Right forelimb (tissue), 1 donor: ENCODE measurements at regions not wholly inside any gene's neighbourhood (a gene's known extent, or its start where the extent isn't known, plus 50 kb on each side); places are given as distances from the start of the nearest gene placed in this dataset.
"Not testable (repeated sequence)": the region's sequence is repeated elsewhere in the genome, so short reads cannot be mapped to it uniquely, and the experiment has no call there.

ENCODE experiments used
- DNase-seq: peaks from one replicate; pipeline ENCODE4 v3.0.0-alpha.2; 2018

DNA sequence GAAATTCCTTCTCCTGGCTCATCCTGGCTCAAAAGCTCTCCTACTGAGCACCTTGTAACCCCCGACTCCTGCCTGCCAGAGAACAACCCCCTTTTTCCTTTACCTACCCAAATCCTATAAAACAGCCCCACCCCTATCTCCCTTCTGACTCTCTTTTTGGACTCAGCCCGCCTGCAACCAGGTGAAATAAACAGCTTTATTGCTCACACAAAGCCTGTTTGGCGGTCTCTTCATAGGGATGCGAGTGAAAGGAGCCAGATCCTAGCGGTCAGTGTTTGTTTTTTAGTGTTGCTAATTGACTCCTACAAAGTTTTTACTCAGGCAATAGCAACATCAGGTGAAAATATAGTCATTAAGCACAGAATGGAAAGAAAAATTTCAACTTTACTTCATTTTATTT is 592.3 kb upstream of the AADAT start:
- DNase-seq: not testable (repeated sequence)

GRCh38 chr4:170675568-170676262 is 586.0 kb upstream of the AADAT start:
- no peak for DNase-seq

DNA sequence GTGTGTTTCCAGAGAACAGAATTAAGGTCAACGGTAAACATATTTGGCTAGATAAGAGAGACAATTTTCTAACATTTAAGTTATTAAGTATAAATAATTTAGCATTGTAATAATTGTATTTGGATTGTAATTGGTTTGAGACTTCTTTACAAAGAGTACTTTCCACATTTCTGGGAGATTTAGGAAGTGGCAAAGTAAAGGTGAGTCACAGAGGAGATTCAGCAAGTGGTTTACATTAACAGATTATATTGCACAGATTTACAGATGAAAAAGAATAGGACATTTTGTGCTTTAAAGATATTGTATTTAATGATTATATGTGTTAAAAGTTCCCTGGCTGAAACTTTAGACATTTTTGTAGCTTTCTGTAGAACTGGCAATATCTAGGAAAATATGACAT is 584.4 kb upstream of the AADAT start:
- no peak for DNase-seq

- DNase-seq: no peak
Measured at GRCh38 chr4:170672381-170672965, 582.7 kb upstream of the AADAT start.

- no peak for DNase-seq
Measured at GRCh38 chr4:170671171-170671570, 581.4 kb upstream of the AADAT start.

GRCh38 chr4:170667814-170668213 is 578.1 kb upstream of the AADAT start:
- no peak for DNase-seq

GRCh38 chr4:170666909-170667308 is 577.2 kb upstream of the AADAT start:
- DNase-seq: no peak

GRCh38 chr4:170662250-170662649 is 572.5 kb upstream of the AADAT start:
- DNase-seq: no peak

DNA sequence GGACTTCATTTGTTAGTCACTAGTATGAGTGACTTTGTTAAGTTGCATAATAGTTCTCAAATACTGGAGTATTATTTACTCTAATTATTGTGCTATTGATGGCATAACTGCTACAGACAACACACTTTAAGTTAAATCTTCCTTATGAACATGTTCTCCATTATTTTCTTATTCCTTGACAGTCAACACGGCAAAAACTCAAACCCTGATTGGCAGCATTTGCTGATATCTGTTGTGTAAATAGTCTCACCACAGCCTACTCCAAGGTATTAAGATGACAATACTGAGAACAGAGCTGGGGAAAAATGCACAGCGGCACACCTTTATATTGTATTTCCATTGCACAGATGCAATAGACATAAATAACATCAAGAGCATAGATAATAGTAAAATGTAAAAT is 568.0 kb upstream of the AADAT start:
- no peak for DNase-seq

DNA sequence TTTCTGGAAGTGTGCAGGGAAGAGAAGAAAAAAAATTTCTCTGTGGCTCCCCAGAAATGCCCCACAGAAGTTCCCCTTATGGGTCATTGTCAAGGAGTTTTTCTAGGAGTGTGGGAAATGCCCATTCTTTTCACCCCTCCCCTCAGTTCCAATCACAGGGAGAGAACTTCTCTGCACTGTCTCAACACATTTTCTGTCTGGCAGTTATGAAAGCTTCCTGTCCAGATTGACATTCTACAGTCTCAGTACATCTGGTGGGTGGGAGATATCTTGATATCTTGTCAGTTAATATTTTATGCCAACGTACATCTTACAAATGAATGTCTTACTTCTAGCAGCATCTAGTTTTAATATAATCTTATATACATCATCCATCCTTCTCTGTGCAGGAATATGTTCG is 566.8 kb upstream of the AADAT start:
- DNase-seq: no peak

- no peak for DNase-seq
Measured at GRCh38 chr4:170652571-170652970, 562.8 kb upstream of the AADAT start.

DNA sequence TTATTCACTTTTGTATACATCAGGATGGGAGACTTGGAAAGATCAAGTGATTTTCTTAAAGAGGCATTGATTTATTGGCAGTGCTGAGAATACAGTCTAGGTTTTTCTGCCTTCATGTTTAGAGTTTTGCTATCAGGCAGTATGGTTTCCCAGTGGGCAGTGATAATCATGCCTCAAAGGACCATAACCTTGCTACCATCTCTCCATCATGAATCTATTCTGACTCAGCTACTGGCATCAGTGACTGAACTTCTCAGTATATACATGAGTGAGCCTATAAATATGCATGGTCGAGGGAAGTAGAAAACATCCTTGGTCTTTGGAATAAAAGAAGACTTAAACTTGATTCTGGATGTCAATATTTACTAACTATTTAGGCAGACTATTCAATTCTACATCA is 562.0 kb upstream of the AADAT start:
- no peak for DNase-seq

DNA sequence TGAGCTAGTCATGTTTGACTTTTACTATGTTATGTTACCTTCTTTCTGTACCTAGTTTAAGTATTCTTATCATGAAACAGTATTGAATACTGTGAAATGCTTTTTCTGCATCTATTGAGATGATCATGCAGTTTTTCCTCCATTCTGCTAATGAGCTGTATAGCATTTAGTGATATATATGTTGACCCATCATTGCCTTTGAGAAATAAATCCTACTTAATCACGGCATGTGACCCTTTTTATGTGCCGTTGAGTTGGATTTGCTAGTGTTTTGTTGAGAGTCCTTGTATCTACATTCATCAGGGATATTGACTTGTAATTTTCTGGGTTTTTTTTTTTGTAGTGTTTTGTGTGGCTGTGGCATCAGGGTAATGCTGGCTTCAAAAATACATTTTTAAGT is 537.7 kb upstream of the AADAT start:
- DNase-seq: no peak

GRCh38 chr4:170623899-170624298 is 534.1 kb upstream of the AADAT start:
- no peak for DNase-seq

DNA sequence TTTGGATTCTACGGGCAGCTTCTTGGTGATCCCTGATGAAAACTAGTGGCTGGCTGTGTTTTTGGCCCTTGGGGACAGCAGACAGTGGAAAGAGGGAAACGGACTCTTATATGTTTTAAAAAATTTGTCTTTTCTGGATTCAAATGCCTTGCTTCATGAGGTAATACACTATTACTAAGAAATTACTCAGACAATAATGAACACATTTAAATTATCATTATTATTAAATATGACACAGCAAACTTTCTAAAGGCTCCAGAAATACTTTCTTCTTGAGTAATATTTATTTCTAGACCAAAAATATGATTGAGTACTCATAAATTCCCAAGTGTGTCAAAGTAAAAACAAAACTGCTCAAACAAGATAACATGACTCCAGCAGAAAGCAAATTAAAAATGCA is 520.7 kb upstream of the AADAT start:
- no peak for DNase-seq

DNA sequence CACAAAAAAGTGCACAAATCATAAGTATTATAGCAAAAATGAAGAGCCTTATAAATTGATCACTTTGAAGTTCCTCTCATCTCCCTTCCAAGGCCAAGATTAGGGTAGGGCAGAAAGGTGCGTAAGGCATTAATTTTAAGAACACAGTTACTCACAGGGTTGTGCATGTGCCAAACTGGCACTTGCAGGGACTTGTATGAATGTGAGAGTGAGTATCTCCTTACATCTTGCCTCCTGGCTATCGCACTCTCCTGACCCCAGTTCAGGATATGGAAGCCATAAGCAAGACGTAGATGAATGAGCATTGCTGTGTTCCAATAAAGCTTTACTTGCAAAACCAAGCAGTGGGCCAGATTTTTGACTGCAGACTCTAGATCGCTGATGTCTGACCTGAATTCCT is 510.1 kb upstream of the AADAT start:
- no peak for DNase-seq

GRCh38 chr4:170591076-170591475 is 501.3 kb upstream of the AADAT start:
- DNase-seq: no peak

DNA sequence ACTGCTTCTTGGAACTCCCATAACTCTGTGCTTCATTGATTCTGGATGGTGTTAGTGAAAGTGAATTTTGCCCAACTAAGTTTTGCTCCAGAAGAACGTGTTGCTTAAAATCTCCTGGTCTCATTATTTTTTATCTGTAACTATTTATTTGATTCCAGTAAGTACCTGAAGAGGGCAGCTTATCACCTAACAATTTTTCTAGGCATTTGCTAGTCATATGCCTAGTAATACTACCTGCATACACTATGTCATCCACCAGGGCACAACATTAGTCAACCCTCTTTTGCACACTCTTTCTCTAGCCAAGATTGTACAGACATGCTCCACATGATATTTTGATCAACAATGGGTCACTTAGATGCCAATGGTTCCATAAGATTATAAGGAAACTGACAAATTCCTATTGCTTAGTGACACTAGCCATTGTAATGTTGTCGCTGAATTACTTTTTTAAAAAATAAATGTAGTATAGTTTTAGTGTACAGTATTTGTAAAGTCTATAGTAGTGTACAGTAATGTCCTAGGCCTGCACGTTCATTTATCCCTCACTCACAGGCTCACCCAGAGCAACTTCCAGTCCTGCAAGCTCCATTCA is 499.9 kb upstream of the AADAT start:
- no peak for DNase-seq

GRCh38 chr4:170581969-170582368 is 492.2 kb upstream of the AADAT start:
- no peak for DNase-seq

GRCh38 chr4:170581322-170581721 is 491.6 kb upstream of the AADAT start:
- DNase-seq: no peak

- DNase-seq: no peak
Measured at GRCh38 chr4:170580651-170581050, 490.9 kb upstream of the AADAT start.

- DNase-seq: no peak
Measured at GRCh38 chr4:170538821-170539473, 449.2 kb upstream of the AADAT start.

DNA sequence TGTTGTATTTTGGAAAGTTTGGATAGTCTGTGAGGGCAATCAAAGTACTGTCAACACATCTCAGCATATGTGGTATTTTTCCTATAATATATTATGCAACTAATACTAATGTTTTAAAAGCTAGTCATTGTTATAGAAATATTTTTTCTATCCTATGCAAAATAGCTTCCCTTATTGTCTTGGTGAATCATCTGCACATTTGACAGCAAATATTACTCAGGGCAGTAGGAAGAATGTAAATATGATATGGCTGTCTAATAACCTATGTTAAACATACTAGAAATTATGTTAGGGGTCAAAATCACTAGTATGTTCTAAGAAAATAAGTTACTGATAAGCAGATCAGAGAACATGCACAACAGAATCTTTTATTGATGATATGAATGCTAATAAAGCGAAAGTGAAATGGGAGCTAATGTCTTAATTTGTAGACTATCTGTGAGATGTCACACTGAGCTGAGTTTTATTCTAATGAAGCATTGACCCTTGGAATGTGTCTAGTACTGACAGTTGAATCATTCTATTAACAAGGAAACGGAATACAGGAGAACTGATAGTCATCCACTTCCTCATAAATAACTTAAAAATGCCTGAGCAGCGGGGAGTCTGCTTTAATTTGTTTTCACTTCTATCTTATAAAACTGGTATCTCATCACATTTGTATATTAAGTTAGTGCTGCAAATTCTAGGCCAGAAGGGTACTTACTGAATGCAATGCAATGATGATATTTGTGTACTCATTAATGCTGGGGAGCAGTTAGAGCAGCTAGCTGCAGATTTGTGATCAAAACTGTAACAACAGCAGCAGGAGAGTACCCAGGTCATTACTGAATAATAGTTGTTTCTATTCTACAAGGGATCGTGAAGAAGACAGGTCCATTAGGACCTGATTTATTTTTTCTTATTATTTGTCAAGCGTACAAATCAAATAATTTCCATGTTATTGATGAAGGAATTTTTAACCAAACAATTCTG is 440.3 kb upstream of the AADAT start:
- no peak for DNase-seq
